Activated CD4-positive, alpha-beta memory T cell treated with anti-CD3 and anti-CD28 coated beads, Interleukin-2, amount 10 ng/mL, durations not matched to agents 7 days and 5 days (primary cell): ENCODE measurements at regions not wholly inside any gene's neighbourhood (a gene's known extent, or its start where the extent isn't known, plus 50 kb on each side); places are given as distances from the start of the nearest gene placed in this dataset.

Source experiments
- CTCF ChIA-PET: fragments of 350-600 bp; sonication (Branson Sonifier 250); formaldehyde crosslinking; loops from one replicate; lab custom pipeline; 2021; ENCODE audit warnings: antibody characterized with exemption, inconsistent platforms; lab: Charles Lee
- POLR2A ChIA-PET: fragments of 350-600 bp; sonication (Branson Sonifier 250); formaldehyde crosslinking; loops from one replicate; lab custom pipeline; 2021; ENCODE audit warnings: antibody characterized with exemption; lab: Charles Lee
- DNase-seq: peaks from one replicate; pipeline ENCODE4 v3.0.0-alpha.2; 2020
- H3K27ac Mint-ChIP-seq: one replicate; pipeline ENCODE4 v1.8.0; 2021; ENCODE audit warnings: mild to moderate bottlenecking, mixed read lengths
- H3K27me3 Mint-ChIP-seq: one replicate; pipeline ENCODE4 v1.8.0; 2021; ENCODE audit warnings: mixed read lengths
- H3K36me3 Mint-ChIP-seq: one replicate; pipeline ENCODE4 v1.8.0; 2021; ENCODE audit warnings: low read depth, mixed read lengths
- H3K4me1 Mint-ChIP-seq: one replicate; pipeline ENCODE4 v1.8.0; 2021; ENCODE audit warnings: mixed read lengths
- H3K4me3 Mint-ChIP-seq: one replicate; pipeline ENCODE4 v1.8.0; 2021; ENCODE audit warnings: mild to moderate bottlenecking, mixed read lengths
- H3K9me3 Mint-ChIP-seq: one replicate; pipeline ENCODE4 v1.8.0; 2021; ENCODE audit warnings: mixed read lengths

GRCh38 chr3:117479095-117479494 is 769.5 kb downstream of the TUSC7 start:
- H3K9me3 Mint-ChIP-seq: no peaks in the 10 kb centered on the region
- H3K36me3 Mint-ChIP-seq: no peaks in the 10 kb centered on the region
- no peak for DNase-seq
- H3K27me3 Mint-ChIP-seq: no peaks in the 10 kb centered on the region
- H3K4me1 Mint-ChIP-seq: no peaks in the 10 kb centered on the region
- H3K4me3 Mint-ChIP-seq: no peak overlapping the region
- ChIA-PET POLR2A (no interaction called here), CTCF (no interaction called here)
- no peak overlapping the region for H3K27ac Mint-ChIP-seq

GRCh38 chr3:117480525-117480924 is 770.9 kb downstream of the TUSC7 start:
- ChIA-PET POLR2A (no interaction called here), CTCF (no interaction called here)
- no peak overlapping the region for H3K27ac Mint-ChIP-seq
- H3K36me3 Mint-ChIP-seq: no peaks in the 10 kb centered on the region
- H3K27me3 Mint-ChIP-seq: no peaks in the 10 kb centered on the region
- H3K4me1 Mint-ChIP-seq: no peaks in the 10 kb centered on the region
- H3K4me3 Mint-ChIP-seq: no peak overlapping the region
- no peak for DNase-seq
- H3K9me3 Mint-ChIP-seq: no peaks in the 10 kb centered on the region

DNA sequence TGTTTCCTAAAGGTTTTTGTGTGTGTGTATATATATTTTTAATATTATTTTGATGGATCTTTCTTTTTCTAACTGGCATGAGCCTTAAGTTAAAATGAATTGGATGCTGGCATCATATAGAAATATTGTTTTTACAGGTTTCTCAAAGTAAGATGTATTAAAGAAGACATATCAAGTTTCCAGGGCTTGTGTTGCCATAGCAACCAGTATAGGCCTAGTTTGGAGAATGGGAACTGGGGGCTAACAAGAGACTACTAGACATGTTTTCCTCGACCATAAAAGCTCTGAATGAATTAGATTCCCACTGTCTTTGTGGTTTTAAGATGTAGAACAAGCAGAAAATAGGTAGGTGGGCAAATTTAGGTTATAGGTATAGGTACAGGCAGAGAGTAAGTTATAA is 771.4 kb downstream of the TUSC7 start:
- CTCF ChIA-PET: no interaction called here
- H3K4me1 Mint-ChIP-seq: no peaks in the 10 kb centered on the region

GRCh38 chr3:117483839-117484238 is 774.3 kb downstream of the TUSC7 start:
- CTCF ChIA-PET: no interaction called here

More for the DNA sequence above, 771.4 kb downstream of the TUSC7 start:
- DNase-seq: no peak
- POLR2A ChIA-PET: no interaction called here
- no peaks in the 10 kb centered on the region for H3K9me3 Mint-ChIP-seq
- H3K36me3 Mint-ChIP-seq: no peaks in the 10 kb centered on the region
- H3K4me3 Mint-ChIP-seq: no peak overlapping the region
- H3K27ac Mint-ChIP-seq: no peak overlapping the region
- H3K27me3 Mint-ChIP-seq: no peaks in the 10 kb centered on the region

DNA sequence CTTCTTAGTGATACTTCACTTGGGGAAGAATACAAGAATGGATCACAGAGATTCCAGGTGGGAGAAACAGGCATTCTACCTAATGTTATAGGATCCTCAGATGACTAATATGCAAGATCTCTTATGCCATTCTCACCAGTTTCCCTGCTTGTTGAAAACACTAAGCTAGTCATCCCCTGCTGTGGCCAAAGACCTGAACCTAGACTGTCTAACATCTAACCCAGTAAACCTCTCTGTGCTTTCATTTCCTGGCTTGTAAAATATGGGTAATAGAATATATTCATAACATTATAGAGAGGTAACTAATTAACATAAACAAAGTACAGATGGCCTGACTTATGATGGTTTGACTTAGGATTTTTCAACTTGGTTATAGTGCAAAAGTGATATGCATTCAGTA is 776.3 kb downstream of the TUSC7 start:
- Mint-ChIP-seq H3K27ac (no peak overlapping the region), H3K4me1 (no peaks in the 10 kb centered on the region), H3K36me3 (no peaks in the 10 kb centered on the region), H3K4me3 (no peak overlapping the region), H3K27me3 (no peaks in the 10 kb centered on the region), H3K9me3 (no peaks in the 10 kb centered on the region)
- DNase-seq: no peak
- ChIA-PET CTCF (no interaction called here), POLR2A (no interaction called here)

More at GRCh38 chr3:117483839-117484238, 774.3 kb downstream of the TUSC7 start:
- no peaks in the 10 kb centered on the region for H3K36me3 Mint-ChIP-seq
- DNase-seq: no peak
- no peaks in the 10 kb centered on the region for H3K27me3 Mint-ChIP-seq
- no peak overlapping the region for H3K4me3 Mint-ChIP-seq
- H3K9me3 Mint-ChIP-seq: no peaks in the 10 kb centered on the region
- no peak overlapping the region for H3K27ac Mint-ChIP-seq
- H3K4me1 Mint-ChIP-seq: no peaks in the 10 kb centered on the region
- POLR2A ChIA-PET: no interaction called here

- POLR2A ChIA-PET: no interaction called here
- Mint-ChIP-seq H3K4me3 (no peak overlapping the region), H3K9me3 (no peaks in the 10 kb centered on the region), H3K36me3 (no peaks in the 10 kb centered on the region), H3K27ac (no peak overlapping the region), H3K4me1 (no peaks in the 10 kb centered on the region), H3K27me3 (no peaks in the 10 kb centered on the region)
- CTCF ChIA-PET: no interaction called here
- no peak for DNase-seq
These were observed 777.4 kb downstream of the TUSC7 start for GRCh38 chr3:117486719-117487716.

GRCh38 chr3:117488983-117489382 is 779.4 kb downstream of the TUSC7 start:
- CTCF ChIA-PET: no interaction called here
- H3K27ac Mint-ChIP-seq: no peak overlapping the region
- H3K27me3 Mint-ChIP-seq: no peaks in the 10 kb centered on the region
- no peaks in the 10 kb centered on the region for H3K4me1 Mint-ChIP-seq
- no peak overlapping the region for H3K4me3 Mint-ChIP-seq
- H3K36me3 Mint-ChIP-seq: no peaks in the 10 kb centered on the region
- H3K9me3 Mint-ChIP-seq: peaks cover 4% of the 10 kb centered on the region
- DNase-seq: no peak
- POLR2A ChIA-PET: no interaction called here

DNA sequence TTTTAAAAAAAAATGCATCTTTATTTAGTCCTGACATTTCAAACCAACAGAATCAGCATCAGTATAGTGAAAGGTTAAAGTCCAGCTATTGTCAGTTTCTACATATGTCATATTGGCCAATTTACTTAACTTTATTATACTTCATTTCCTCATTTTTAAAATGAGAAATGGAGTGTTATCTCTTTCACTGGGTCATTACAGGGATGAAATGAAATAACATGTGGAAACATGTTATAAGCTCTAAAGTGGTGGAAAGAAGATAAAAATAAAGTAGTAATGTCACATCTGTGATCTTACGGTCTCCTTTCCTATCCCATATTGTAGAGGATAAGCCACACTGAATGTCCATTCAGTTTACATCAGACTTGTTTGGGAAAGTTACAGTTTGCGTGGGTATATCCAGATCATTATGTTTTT is 780.1 kb downstream of the TUSC7 start:
- peaks cover 4% of the 10 kb centered on the region for H3K9me3 Mint-ChIP-seq
- ChIA-PET CTCF (no interaction called here), POLR2A (no interaction called here)
- no peaks in the 10 kb centered on the region for H3K27me3 Mint-ChIP-seq
- no peaks in the 10 kb centered on the region for H3K4me1 Mint-ChIP-seq
- no peak overlapping the region for H3K4me3 Mint-ChIP-seq
- DNase-seq: no peak
- no peak overlapping the region for H3K27ac Mint-ChIP-seq
- no peaks in the 10 kb centered on the region for H3K36me3 Mint-ChIP-seq

DNA sequence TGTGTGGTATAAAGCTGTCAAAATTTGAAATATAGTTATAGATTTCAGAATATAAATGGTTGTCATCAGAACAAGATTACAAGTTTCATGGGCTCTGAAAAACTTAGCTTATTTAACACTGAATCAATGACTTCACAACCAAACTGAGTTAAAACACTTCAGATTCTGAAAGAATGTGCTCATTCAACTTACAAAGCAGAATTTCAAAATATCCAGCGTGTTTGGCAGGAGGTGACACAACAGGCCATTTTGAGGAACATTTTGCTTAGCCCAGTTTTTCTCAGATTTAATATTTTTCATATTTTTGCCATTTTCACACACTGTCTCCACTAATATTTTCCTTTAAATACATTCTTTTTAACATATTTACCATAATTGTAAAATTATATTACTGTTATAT is 781.1 kb downstream of the TUSC7 start:
- ChIA-PET CTCF (no interaction called here), POLR2A (no interaction called here)
- Mint-ChIP-seq H3K9me3 (peaks cover 4% of the 10 kb centered on the region), H3K27ac (no peak overlapping the region), H3K27me3 (no peaks in the 10 kb centered on the region), H3K4me1 (no peaks in the 10 kb centered on the region), H3K4me3 (no peak overlapping the region), H3K36me3 (no peaks in the 10 kb centered on the region)
- no peak for DNase-seq

- Mint-ChIP-seq H3K36me3 (no peaks in the 10 kb centered on the region), H3K27me3 (no peaks in the 10 kb centered on the region), H3K9me3 (peaks cover 4% of the 10 kb centered on the region), H3K4me3 (no peak overlapping the region), H3K4me1 (no peaks in the 10 kb centered on the region), H3K27ac (no peak overlapping the region)
- no peak for DNase-seq
- CTCF ChIA-PET: no interaction called here
- POLR2A ChIA-PET: no interaction called here
These were observed 786.0 kb downstream of the TUSC7 start for GRCh38 chr3:117495620-117496019.

- ChIA-PET POLR2A (no interaction called here), CTCF (no interaction called here)
- H3K36me3 Mint-ChIP-seq: no peaks in the 10 kb centered on the region
- no peaks in the 10 kb centered on the region for H3K4me1 Mint-ChIP-seq
- no peaks in the 10 kb centered on the region for H3K9me3 Mint-ChIP-seq
- H3K27me3 Mint-ChIP-seq: no peaks in the 10 kb centered on the region
- DNase-seq: no peak
- H3K4me3 Mint-ChIP-seq: no peak overlapping the region
- no peak overlapping the region for H3K27ac Mint-ChIP-seq
These were observed 789.8 kb downstream of the TUSC7 start for GRCh38 chr3:117499189-117499870.

DNA sequence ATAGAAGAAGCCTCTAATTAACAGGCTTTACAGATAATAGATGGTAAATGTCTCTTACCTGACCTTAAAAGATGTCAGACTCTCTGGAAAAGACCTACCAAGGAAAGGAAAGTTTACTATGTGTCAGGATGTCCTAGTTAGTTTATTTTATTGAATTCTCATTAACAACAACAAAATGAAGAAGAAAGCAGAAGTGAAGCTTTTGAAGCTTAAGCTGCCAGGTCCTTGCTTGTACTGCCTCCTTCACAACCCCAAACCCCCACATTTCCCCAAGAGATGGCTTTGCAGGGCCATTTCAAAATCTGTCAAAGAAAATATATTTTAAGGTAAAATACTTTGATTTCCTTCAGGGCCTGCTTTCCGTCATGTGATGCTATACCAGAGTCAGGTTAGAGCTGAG is 798.4 kb downstream of the TUSC7 start:
- no peaks in the 10 kb centered on the region for H3K9me3 Mint-ChIP-seq
- no peaks in the 10 kb centered on the region for H3K36me3 Mint-ChIP-seq
- H3K27ac Mint-ChIP-seq: no peak overlapping the region
- CTCF ChIA-PET: no interaction called here
- POLR2A ChIA-PET: no interaction called here
- no peaks in the 10 kb centered on the region for H3K4me1 Mint-ChIP-seq
- no peaks in the 10 kb centered on the region for H3K27me3 Mint-ChIP-seq
- DNase-seq: no peak
- H3K4me3 Mint-ChIP-seq: no peak overlapping the region

- Mint-ChIP-seq H3K27ac (no peak overlapping the region), H3K27me3 (no peaks in the 10 kb centered on the region), H3K4me1 (no peaks in the 10 kb centered on the region), H3K36me3 (no peaks in the 10 kb centered on the region), H3K4me3 (no peak overlapping the region), H3K9me3 (no peaks in the 10 kb centered on the region)
- POLR2A ChIA-PET: no interaction called here
- no peak for DNase-seq
- CTCF ChIA-PET: no interaction called here
These were observed 800.3 kb downstream of the TUSC7 start for GRCh38 chr3:117509858-117510257.
